Choroid plexus epithelial cell (primary cell): ENCODE measurements at regions not wholly inside any gene's neighbourhood (a gene's known extent, or its start where the extent isn't known, plus 50 kb on each side); places are given as distances from the start of the nearest gene placed in this dataset.

ENCODE experiments used
- DNase-seq: peaks from one replicate; pipeline ENCODE4 v3.0.0-alpha.2; 2010; ENCODE audit warnings: low read depth
- H3K4me3 ChIP-seq: 2 replicates; pipeline ENCODE4 v1.5.1; 2011; ENCODE audit warnings: low read depth, mild to moderate bottlenecking, control low read depth, low read length, moderate library complexity
- TF ChIP-seq, protein P1 (sequence below): conservative IDR thresholded peaks from 2 replicates; pipeline ENCODE4 v1.5.1; 2011; ENCODE audit warnings: low read depth, mild to moderate bottlenecking, control low read depth, inconsistent platforms, low read length, moderate library complexity

DNA sequence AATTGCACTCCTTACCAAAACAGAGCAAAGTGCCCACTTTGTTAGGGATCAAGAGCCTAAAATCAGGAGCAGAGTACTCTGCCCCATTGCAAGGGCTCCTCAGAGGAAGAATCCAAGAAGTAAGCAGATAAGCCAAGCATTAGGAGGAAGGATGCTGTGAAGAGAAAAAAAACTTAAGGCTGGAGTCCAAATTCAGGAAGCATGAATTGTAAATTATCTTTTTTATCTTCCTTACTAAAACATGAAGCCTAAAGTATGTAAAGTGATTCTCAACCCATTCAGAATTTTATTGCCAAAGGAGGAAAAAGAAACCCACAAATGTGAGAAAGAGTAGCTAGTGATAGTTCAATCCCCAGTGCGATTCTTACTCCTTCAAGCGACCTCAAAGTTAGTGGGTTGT is 523.9 kb downstream of the TAF11L14 start:
- no peak overlapping the region for H3K4me3 ChIP-seq
- DNase-seq, result no peak
- TF ChIP-seq, protein P1, sequence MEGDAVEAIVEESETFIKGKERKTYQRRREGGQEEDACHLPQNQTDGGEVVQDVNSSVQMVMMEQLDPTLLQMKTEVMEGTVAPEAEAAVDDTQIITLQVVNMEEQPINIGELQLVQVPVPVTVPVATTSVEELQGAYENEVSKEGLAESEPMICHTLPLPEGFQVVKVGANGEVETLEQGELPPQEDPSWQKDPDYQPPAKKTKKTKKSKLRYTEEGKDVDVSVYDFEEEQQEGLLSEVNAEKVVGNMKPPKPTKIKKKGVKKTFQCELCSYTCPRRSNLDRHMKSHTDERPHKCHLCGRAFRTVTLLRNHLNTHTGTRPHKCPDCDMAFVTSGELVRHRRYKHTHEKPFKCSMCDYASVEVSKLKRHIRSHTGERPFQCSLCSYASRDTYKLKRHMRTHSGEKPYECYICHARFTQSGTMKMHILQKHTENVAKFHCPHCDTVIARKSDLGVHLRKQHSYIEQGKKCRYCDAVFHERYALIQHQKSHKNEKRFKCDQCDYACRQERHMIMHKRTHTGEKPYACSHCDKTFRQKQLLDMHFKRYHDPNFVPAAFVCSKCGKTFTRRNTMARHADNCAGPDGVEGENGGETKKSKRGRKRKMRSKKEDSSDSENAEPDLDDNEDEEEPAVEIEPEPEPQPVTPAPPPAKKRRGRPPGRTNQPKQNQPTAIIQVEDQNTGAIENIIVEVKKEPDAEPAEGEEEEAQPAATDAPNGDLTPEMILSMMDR, result no peak

DNA sequence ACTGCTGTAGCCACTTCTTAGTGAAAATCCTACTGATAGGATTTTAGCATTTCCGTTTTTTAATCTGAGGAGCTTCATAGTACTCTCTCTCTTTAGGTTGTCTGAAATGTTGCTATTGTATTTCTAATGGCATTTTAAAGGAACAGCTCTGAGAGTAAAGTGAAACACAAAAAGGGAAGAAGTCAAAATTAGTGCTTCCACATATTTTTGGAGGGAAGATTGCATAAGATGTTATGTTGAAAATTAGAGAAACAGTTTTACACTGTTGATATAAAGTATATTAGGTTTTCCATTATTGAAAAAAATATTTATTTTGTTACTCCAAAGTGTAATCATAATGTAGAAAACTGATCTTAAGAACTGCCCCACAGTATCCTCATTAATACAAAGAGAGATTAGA is 525.1 kb downstream of the TAF11L14 start:
- DNase-seq, result no peak
- TF ChIP-seq, protein P1, result no peak
- H3K4me3 ChIP-seq, result no peak overlapping the region

DNA sequence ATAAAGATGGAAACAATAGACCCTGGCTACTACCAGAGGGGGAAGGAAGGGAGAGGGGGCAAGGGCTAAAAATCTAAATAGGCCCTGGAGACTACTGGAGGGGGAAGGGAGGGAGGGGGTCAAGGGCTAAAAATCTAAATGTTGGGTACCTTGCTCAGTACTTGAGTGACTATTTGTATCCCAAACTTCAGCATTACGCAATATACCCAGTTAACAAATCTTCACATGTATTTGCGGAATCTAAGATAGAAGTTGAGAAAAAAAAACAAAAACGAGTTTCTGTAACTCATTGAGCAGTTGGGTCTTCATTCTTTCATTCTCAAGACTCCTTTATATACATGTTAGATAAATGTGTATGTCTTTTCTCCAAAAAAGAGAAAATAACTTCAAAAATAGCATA is 537.4 kb downstream of the TAF11L14 start:
- no peak overlapping the region for H3K4me3 ChIP-seq
- TF ChIP-seq, protein P1, result no peak
- no peak for DNase-seq

DNA sequence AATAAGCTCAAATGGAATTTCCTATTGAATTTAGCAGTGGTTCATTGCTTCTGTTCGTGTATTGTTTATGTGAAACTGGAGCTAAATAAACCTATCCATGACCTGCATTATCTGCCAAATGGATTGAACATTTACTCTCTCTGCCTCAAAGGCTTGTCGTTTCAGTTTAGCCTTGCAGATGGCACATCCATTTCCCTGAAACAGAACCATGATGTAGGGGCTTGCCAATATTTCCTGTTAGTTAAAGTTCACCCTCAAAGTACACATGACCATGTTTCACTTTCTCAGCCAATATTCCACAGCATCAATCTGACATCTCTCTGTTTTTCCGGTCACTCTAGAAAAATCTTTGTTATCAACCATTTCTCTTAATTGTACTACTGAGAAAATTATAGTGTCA is 545.3 kb downstream of the TAF11L14 start:
- DNase-seq, result no peak
- TF ChIP-seq, protein P1, result no peak
- H3K4me3 ChIP-seq, result no peak overlapping the region

GRCh38 chr5:18181575-18181974 is 547.3 kb downstream of the TAF11L14 start:
- no peak overlapping the region for H3K4me3 ChIP-seq
- DNase-seq, result no peak
- TF ChIP-seq, protein P1, result no peak

DNA sequence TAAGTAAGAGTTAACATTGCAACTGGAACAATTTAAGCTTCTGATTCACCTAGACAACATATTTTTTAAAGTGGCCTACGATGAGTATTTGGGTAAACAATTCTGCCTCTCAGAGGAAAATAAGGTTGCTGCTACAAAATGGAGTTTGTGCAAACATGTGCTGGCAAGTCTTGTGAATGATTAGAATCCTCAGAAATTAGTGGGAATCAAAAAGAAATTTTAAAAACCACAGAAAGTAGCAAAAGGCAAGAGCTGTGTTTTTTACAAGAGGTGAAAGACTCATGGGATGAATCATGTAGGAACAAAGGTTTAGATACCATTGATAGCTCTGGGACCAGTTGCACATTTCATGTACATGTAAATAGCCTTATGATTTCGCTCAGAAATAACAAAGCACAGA is 561.6 kb downstream of the TAF11L14 start:
- TF ChIP-seq, protein P1, result no peak
- no peak overlapping the region for H3K4me3 ChIP-seq
- no peak for DNase-seq

GRCh38 chr5:18197734-18198133 is 563.5 kb downstream of the TAF11L14 start:
- no peak overlapping the region for H3K4me3 ChIP-seq
- TF ChIP-seq, protein P1, result no peak
- no peak for DNase-seq
